Breast epithelium (tissue), 4 donors: ENCODE measurements at regions not wholly inside any gene's neighbourhood (a gene's known extent, or its start where the extent isn't known, plus 50 kb on each side); places are given as distances from the start of the nearest gene placed in this dataset.
"Not testable (repeated sequence)": the region's sequence is repeated elsewhere in the genome, so short reads cannot be mapped to it uniquely, and the experiment has no call there.

Experiments used
- DNase-seq, 2 donors: peaks; one replicate each; pipeline ENCODE4 v3.0.0-alpha.2; 2019; ENCODE audit warnings: low spot score in 2 of 2
- H3K27ac ChIP-seq, 2 donors: fragments of 200-600 bp; sonication (generic) in 1 of 2; one replicate each; pipeline ENCODE4 v1.5.1; 2016 to 2019; ENCODE audit warnings: mild to moderate bottlenecking in 1 of 2
- H3K27me3 ChIP-seq, 2 donors: fragments of 200-600 bp; sonication (generic) in 1 of 2; one replicate each; pipeline versions ENCODE4 v1.5.1 to v1.6.0; 2017 to 2019; ENCODE audit warnings: control low read depth in 1 of 2, mild to moderate bottlenecking in 1 of 2
- H3K36me3 ChIP-seq: fragments of 200-600 bp; one replicate; pipeline ENCODE4 v1.5.1; 2019
- H3K4me1 ChIP-seq, 2 donors: fragments of 200-600 bp; sonication (generic); one replicate each; pipeline ENCODE4 v1.5.1; 2016 to 2019; ENCODE audit warnings: control low read depth in 1 of 2
- H3K4me3 ChIP-seq, 3 donors: fragments of 200-600 bp; sonication (generic); 1 replicate in 2 of 3; 2 replicates in 1 of 3; pipeline ENCODE4 v1.5.1; 2016 to 2019; ENCODE audit warnings: mild to moderate bottlenecking in 3 of 3, moderate library complexity in 2 of 3
- H3K9me3 ChIP-seq, 2 donors: fragments of 200-600 bp; sonication (generic) in 1 of 2; one replicate each; pipeline ENCODE4 v1.5.1; 2016 to 2019; ENCODE audit warnings: control low read depth in 1 of 2
- CTCF ChIP-seq, 3 donors: fragments of 450-650 bp; IDR thresholded peaks; one replicate each; pipeline ENCODE4 v1.5.1; 2016 to 2017; ENCODE audit warnings: antibody characterized with exemption in 3 of 3, mild to moderate bottlenecking in 3 of 3, moderate library complexity in 3 of 3
- POLR2A ChIP-seq: fragments of 450-650 bp; IDR thresholded peaks from one replicate; pipeline ENCODE4 v1.6.1; 2016; ENCODE audit warnings: antibody characterized with exemption, mild to moderate bottlenecking, moderate library complexity
- POLR2AphosphoS5 ChIP-seq, 3 donors: sonication (generic); formaldehyde crosslinking; IDR thresholded peaks; one replicate each; pipeline ENCODE4 v1.6.1; 2017; ENCODE audit warnings: antibody characterized with exemption in 3 of 3
- intact Hi-C: fragments of 100-400 bp; cut with DNase I; formaldehyde crosslinking; loops from one replicate; pipeline ENCODE4 v1.15.1; 2023; ENCODE audit warnings: low total_unique reads

GRCh38 chr11:122597511-122597910, 58.0 kb upstream of the UBASH3B start:
- Histone ChIP-seq H3K9me3 (no peaks in the 10 kb centered on the region), H3K4me3 (no peak overlapping the region), H3K27me3 (no peaks in the 10 kb centered on the region), H3K27ac (no peak overlapping the region), H3K36me3 (no peaks in the 10 kb centered on the region), H3K4me1 (no peaks in the 10 kb centered on the region)
- TF ChIP-seq CTCF (IDR thresholded peaks at IDR 0.05): no peak
- TF ChIP-seq POLR2AphosphoS5 (IDR thresholded peaks at IDR 0.05): no peak
- TF ChIP-seq POLR2A: no peak
- intact Hi-C loops: no loop called here
- DNase-seq: no peak

DNA sequence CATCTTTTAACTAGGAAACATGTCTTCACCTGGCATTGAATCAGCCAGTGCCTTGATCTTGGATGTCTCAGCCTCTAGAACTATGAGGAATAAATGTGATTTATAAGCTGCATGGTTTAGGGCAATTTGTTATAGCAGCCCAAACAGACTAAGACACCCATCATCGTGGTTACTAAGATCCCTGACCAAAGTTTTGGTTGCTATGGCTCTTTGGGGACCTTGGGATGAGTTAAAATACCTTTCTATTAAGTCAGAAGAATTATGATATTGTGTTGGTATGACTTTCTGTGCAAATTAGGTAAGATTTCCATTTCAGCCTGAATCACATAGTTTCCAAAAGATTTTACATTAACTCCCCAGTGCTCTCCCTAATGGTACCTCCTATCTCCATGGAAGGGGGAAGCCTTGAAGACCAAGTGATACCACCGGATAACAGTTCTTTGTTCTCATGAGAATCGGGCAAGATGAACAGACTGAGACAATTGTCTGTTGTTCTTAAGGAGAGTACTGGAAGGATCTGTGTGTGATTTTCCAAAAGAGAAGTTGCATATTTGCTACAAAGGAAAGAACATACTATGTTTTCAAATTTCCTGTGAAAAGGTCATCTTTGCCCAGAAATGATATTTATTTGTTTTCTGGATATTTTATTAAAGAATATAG, 60.4 kb upstream of the UBASH3B start:
- TF ChIP-seq POLR2A (no peak), CTCF (IDR thresholded peaks at IDR 0.05) (no peak), POLR2AphosphoS5 (IDR thresholded peaks at IDR 0.05) (no peak)
- H3K27me3 ChIP-seq: no peaks in the 10 kb centered on the region
- H3K9me3 ChIP-seq: no peaks in the 10 kb centered on the region
- H3K4me1 ChIP-seq: no peaks in the 10 kb centered on the region
- DNase-seq: no peak
- H3K27ac ChIP-seq: no peak overlapping the region
- H3K36me3 ChIP-seq: no peaks in the 10 kb centered on the region
- no peak overlapping the region for H3K4me3 ChIP-seq
- intact Hi-C loops: no loop called here

GRCh38 chr11:122593473-122594420, 61.8 kb upstream of the UBASH3B start:
- Histone ChIP-seq H3K4me1 (no peaks in the 10 kb centered on the region), H3K4me3 (no peak overlapping the region), H3K27ac (no peak overlapping the region), H3K36me3 (no peaks in the 10 kb centered on the region), H3K9me3 (no peaks in the 10 kb centered on the region), H3K27me3 (no peaks in the 10 kb centered on the region)
- no peak for TF ChIP-seq POLR2AphosphoS5 (IDR thresholded peaks at IDR 0.05)
- no peak for TF ChIP-seq CTCF (IDR thresholded peaks at IDR 0.05)
- no peak for TF ChIP-seq POLR2A
- intact Hi-C loops: no loop called here
- DNase-seq: no peak

- intact Hi-C loops: no loop called here
- no peak for DNase-seq
- Histone ChIP-seq H3K4me3 (no peak overlapping the region), H3K9me3 (no peaks in the 10 kb centered on the region), H3K4me1 (no peaks in the 10 kb centered on the region), H3K27me3 (no peaks in the 10 kb centered on the region), H3K36me3 (no peaks in the 10 kb centered on the region), H3K27ac (no peak overlapping the region)
- TF ChIP-seq POLR2AphosphoS5 (IDR thresholded peaks at IDR 0.05): no peak
- no peak for TF ChIP-seq CTCF (IDR thresholded peaks at IDR 0.05)
- no peak for TF ChIP-seq POLR2A
Observed at GRCh38 chr11:122592641-122593040, 62.9 kb upstream of the UBASH3B start.

GRCh38 chr11:122584670-122585069, 70.9 kb upstream of the UBASH3B start:
- H3K4me1 ChIP-seq: no peaks in the 10 kb centered on the region
- DNase-seq: no peak
- H3K9me3 ChIP-seq: no peaks in the 10 kb centered on the region
- no peak overlapping the region for H3K27ac ChIP-seq
- no peaks in the 10 kb centered on the region for H3K27me3 ChIP-seq
- no peaks in the 10 kb centered on the region for H3K36me3 ChIP-seq
- intact Hi-C loops: no loop called here
- H3K4me3 ChIP-seq: no peak overlapping the region
- TF ChIP-seq POLR2AphosphoS5 (IDR thresholded peaks at IDR 0.05): no peak
- no peak for TF ChIP-seq CTCF (IDR thresholded peaks at IDR 0.05)
- TF ChIP-seq POLR2A: no peak

DNA sequence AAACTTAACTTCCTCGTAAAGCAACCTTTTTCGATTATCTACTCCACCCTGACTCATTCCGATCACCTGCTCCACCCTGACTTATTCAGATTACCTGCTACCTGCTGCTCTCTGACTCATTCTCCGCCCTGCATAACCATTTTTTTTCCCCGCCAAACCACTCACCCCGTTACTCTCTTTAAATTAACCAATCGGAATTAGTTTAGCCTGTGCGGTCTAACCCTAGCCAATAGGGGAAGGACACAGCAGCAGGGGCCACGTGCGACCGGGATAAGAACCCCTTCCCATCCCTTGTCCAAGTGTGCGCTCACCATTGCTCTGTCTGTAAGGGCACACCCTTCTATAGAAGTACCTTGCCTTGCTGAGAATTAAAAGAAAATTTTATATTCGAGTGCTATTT, 75.5 kb upstream of the UBASH3B start:
- intact Hi-C loops, H3K27me3 ChIP-seq, H3K9me3 ChIP-seq, DNase-seq, H3K27ac ChIP-seq, H3K36me3 ChIP-seq, H3K4me1 ChIP-seq, H3K4me3 ChIP-seq: not testable (repeated sequence)
